Right lobe of liver (tissue), 6 donors: ENCODE measurements at regions not wholly inside any gene's neighbourhood (a gene's known extent, or its start where the extent isn't known, plus 50 kb on each side); places are given as distances from the start of the nearest gene placed in this dataset.

ENCODE experiments used
- ATAC-seq, 4 donors: fragments of 200-7000 bp; cut with Tn5 transposase; one replicate each; pipeline ENCODE4 v1.9.1; 2020; ENCODE audit warnings: mild to moderate bottlenecking in 4 of 4, moderate library complexity in 4 of 4
- DNase-seq, 3 donors: peaks; one replicate each; pipeline ENCODE4 v3.0.0-alpha.2; 2020
- H3K27ac ChIP-seq, 3 donors: fragments of 200-600 bp; one replicate each; pipeline ENCODE4 v1.8.0; 2022
- H3K27me3 ChIP-seq, 2 donors: fragments of 200-600 bp; one replicate each; pipeline ENCODE4 v1.8.0; 2022
- H3K36me3 ChIP-seq, 4 donors: fragments of 200-600 bp; sonication (generic) in 1 of 4; one replicate each; pipeline versions ENCODE4 v1.5.1 to v1.8.0; 2017 to 2022; ENCODE audit warnings: control low read depth in 1 of 4
- H3K4me1 ChIP-seq, 4 donors: fragments of 200-600 bp; sonication (generic) in 1 of 4; one replicate each; pipeline versions ENCODE4 v1.5.1 to v1.8.0; 2017 to 2022; ENCODE audit warnings: control low read depth in 1 of 4
- H3K4me3 ChIP-seq, 3 donors: fragments of 200-600 bp; one replicate each; pipeline ENCODE4 v1.8.0; 2022
- H3K9me3 ChIP-seq, 4 donors: fragments of 200-600 bp; sonication (generic) in 1 of 4; one replicate each; pipeline versions ENCODE4 v1.5.1 to v1.8.0; 2017 to 2022; ENCODE audit warnings: control low read depth in 1 of 4
- CTCF ChIP-seq, 4 donors: fragments of 200-600 bp in 3 of 4; fragments of 450-650 bp in 1 of 4; IDR thresholded peaks; one replicate each; pipeline versions ENCODE4 v1.5.1 to v1.8.0; 2016 to 2022; ENCODE audit warnings: antibody characterized with exemption in 4 of 4, mild to moderate bottlenecking in 2 of 4
- POLR2A ChIP-seq: fragments of 450-650 bp; IDR thresholded peaks from one replicate; pipeline ENCODE4 v1.6.1; 2017; ENCODE audit warnings: antibody characterized with exemption, mild to moderate bottlenecking
- WGBS: methylation state at CpG from one replicate; pipeline ENCODE4 v1.1.6; 2018; ENCODE audit warnings: low coverage, low lambda C conversion rate; ENCODE audit not compliant: insufficient coverage; ENCODE audit errors: missing lambda C conversion rate; 5-methylcytosine and 5-hydroxymethylcytosine counted together
- intact Hi-C, 2 donors: fragments of 100-400 bp; cut with DNase I; formaldehyde crosslinking; loops; one replicate each; pipeline versions ENCODE4 v1.11.2 to v1.14.1; 2022
- donor health status: DM: no; HTN: yes; CAD: no.
- donor health status: DM: no; HTN: no; CAD: no.
- donor health status: DM: no; HTN: no; CAD: no.
- donor health status: DM: no; HTN: yes; CAD: no.
- donor health status: DM: no; HTN: yes; CAD: no.

GRCh38 chr22:48829908-48830307 lies 997.8 kb downstream of the BRD1 start:
- intact Hi-C loops = no loop called here
- TF ChIP-seq POLR2A = no peak
- H3K27ac ChIP-seq = no peak overlapping the region
- H3K4me1 ChIP-seq = no peaks in the 10 kb centered on the region
- H3K9me3 ChIP-seq = no peaks in the 10 kb centered on the region
- no peak overlapping the region for H3K4me3 ChIP-seq
- ATAC-seq = no peak
- WGBS = 53% methylated on average over 4 of the region's 6 CpGs
- H3K36me3 ChIP-seq = no peaks in the 10 kb centered on the region
- H3K27me3 ChIP-seq = no peaks in the 10 kb centered on the region
- no peak for DNase-seq

- peak in 1 of 3 donors; percentile 28 for DNase-seq
- H3K27ac ChIP-seq = no peak overlapping the region
- ATAC-seq = no peak
- no peaks in the 10 kb centered on the region for H3K9me3 ChIP-seq
- no peak for TF ChIP-seq CTCF (IDR thresholded peaks at IDR 0.05)
- TF ChIP-seq POLR2A = no peak
- H3K4me1 ChIP-seq = no peaks in the 10 kb centered on the region
- WGBS = 33% methylated on average over 1 of the region's 5 CpGs
- H3K36me3 ChIP-seq = no peaks in the 10 kb centered on the region
- H3K4me3 ChIP-seq = no peak overlapping the region
- intact Hi-C loops = no loop called here
- no peaks in the 10 kb centered on the region for H3K27me3 ChIP-seq
Observed at GRCh38 chr22:48828688-48829087, 999.0 kb downstream of the BRD1 start.

GRCh38 chr22:48827904-48828555 lies 999.6 kb downstream of the BRD1 start:
- H3K4me3 ChIP-seq = no peak overlapping the region
- 36% methylated on average over 11 of the region's 18 CpGs for WGBS
- ATAC-seq (no peak), DNase-seq (peak in 1 of 3 donors; percentile 43)
- intact Hi-C loops = no loop called here
- no peak overlapping the region for H3K27ac ChIP-seq
- H3K9me3 ChIP-seq = no peaks in the 10 kb centered on the region
- H3K4me1 ChIP-seq = no peaks in the 10 kb centered on the region
- H3K36me3 ChIP-seq = no peaks in the 10 kb centered on the region
- no peak for TF ChIP-seq POLR2A
- TF ChIP-seq CTCF (IDR thresholded peaks at IDR 0.05) = no peak
- no peaks in the 10 kb centered on the region for H3K27me3 ChIP-seq

GRCh38 chr22:48827268-48827846 lies 1000.3 kb downstream of the BRD1 start:
- DNase-seq = no peak

More at GRCh38 chr22:48827268-48827846, 1000.3 kb downstream of the BRD1 start:
- TF ChIP-seq CTCF (IDR thresholded peaks at IDR 0.05) = no peak
- TF ChIP-seq POLR2A = no peak
- intact Hi-C loops = no loop called here
- no peak overlapping the region for H3K27ac ChIP-seq
- H3K27me3 ChIP-seq = no peaks in the 10 kb centered on the region
- 56% methylated on average over 18 of the region's 18 CpGs for WGBS
- no peaks in the 10 kb centered on the region for H3K9me3 ChIP-seq
- H3K36me3 ChIP-seq = no peaks in the 10 kb centered on the region
- H3K4me3 ChIP-seq = no peak overlapping the region
- no peak for ATAC-seq
- H3K4me1 ChIP-seq = no peaks in the 10 kb centered on the region
